Immature natural killer cell (primary cell): ENCODE measurements at regions not wholly inside any gene's neighbourhood (a gene's known extent, or its start where the extent isn't known, plus 50 kb on each side); places are given as distances from the start of the nearest gene placed in this dataset.

Experiments used
- DNase-seq, 3 donors: peaks; one replicate each; pipeline ENCODE4 v3.0.0; 2022; ENCODE audit warnings: mixed read lengths in 1 of 3
- H3K27ac Mint-ChIP-seq, 6 donors: one replicate each; pipeline ENCODE4 v1.8.0; 2020; ENCODE audit warnings: mixed read lengths in 6 of 6, mild to moderate bottlenecking in 5 of 6, inconsistent platforms in 4 of 6, moderate library complexity in 3 of 6
- H3K27me3 Mint-ChIP-seq, 3 donors: one replicate each; pipeline ENCODE4 v1.8.0; 2020 to 2021; ENCODE audit warnings: low read depth in 3 of 3, mild to moderate bottlenecking in 3 of 3, mixed read lengths in 3 of 3, moderate library complexity in 3 of 3, inconsistent platforms in 1 of 3
- H3K36me3 Mint-ChIP-seq, 3 donors: one replicate each; pipeline ENCODE4 v1.8.0; 2020; ENCODE audit warnings: mixed read lengths in 3 of 3, inconsistent platforms in 2 of 3, mild to moderate bottlenecking in 2 of 3
- H3K4me1 Mint-ChIP-seq, 2 donors: one replicate each; pipeline ENCODE4 v1.8.0; 2020; ENCODE audit warnings: inconsistent platforms in 2 of 2, mild to moderate bottlenecking in 2 of 2, mixed read lengths in 2 of 2, moderate library complexity in 1 of 2
- H3K4me3 Mint-ChIP-seq, 5 donors: one replicate each; pipeline ENCODE4 v1.8.0; 2020; ENCODE audit warnings: mild to moderate bottlenecking in 5 of 5, mixed read lengths in 5 of 5, inconsistent platforms in 3 of 5, moderate library complexity in 3 of 5
- H3K9me3 Mint-ChIP-seq, 6 donors: one replicate each; pipeline ENCODE4 v1.8.0; 2020; ENCODE audit warnings: mild to moderate bottlenecking in 6 of 6, mixed read lengths in 6 of 6, inconsistent platforms in 4 of 6, moderate library complexity in 3 of 6

DNA sequence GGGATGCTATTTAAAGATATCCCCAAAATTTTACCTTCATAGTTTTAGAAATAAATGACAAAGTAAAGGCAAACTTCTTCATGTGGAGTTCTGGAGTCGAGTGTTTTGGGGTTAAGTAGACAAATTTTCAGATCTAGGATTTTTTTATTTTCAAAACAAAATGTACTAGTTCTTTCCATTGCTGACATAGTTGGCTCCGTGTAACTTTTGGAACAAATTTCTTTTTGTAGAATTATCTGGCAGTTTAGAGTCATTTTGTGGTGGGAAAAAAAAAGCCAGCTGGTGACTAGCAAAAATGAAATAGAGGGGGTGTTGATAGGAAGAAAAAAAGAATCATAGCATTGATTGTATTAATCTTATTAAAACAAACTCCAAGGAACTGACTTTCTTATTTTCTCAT is 131.6 kb upstream of the TCF21 start:
- no peaks in the 10 kb centered on the region for H3K36me3 Mint-ChIP-seq
- no peak overlapping the region for H3K4me3 Mint-ChIP-seq
- H3K27me3 Mint-ChIP-seq = no peaks in the 10 kb centered on the region
- H3K4me1 Mint-ChIP-seq = no peaks in the 10 kb centered on the region
- H3K27ac Mint-ChIP-seq = no peak overlapping the region
- peaks cover 0 to 4% (median 0%) of the 10 kb centered on the region in 6 donors for H3K9me3 Mint-ChIP-seq
- no peak for DNase-seq

GRCh38 chr6:133758815-133759335 is 130.0 kb upstream of the TCF21 start:
- Mint-ChIP-seq H3K4me3 (no peak overlapping the region), H3K27me3 (no peaks in the 10 kb centered on the region), H3K4me1 (no peaks in the 10 kb centered on the region), H3K36me3 (no peaks in the 10 kb centered on the region), H3K27ac (no peak overlapping the region), H3K9me3 (peaks cover 0 to 4% (median 0%) of the 10 kb centered on the region in 6 donors)
- no peak for DNase-seq

DNA sequence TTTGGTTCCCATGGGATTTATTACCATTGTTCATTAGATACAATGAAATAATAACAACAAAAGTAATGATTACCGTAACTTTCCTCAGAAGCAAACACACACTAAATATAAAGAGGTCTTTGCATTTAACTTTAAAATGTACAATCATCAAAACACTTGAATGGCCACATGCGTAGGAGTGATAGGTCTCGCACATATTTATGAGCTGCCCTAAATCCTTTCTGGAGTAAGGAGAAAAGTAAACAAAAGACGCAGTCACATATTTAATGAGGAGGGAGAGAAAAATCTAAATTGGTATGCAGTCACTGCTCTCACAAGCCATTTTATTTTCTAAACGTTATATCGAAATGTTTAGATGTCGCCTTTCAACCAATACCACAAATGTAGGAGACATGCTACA is 129.4 kb upstream of the TCF21 start:
- no peak for DNase-seq
- Mint-ChIP-seq H3K36me3 (no peaks in the 10 kb centered on the region), H3K4me1 (no peaks in the 10 kb centered on the region), H3K27ac (no peak overlapping the region), H3K27me3 (peaks cover 0 to under 1% (median 0%) of the 10 kb centered on the region in 3 donors), H3K9me3 (peaks cover 0 to 6% (median 0%) of the 10 kb centered on the region in 6 donors), H3K4me3 (no peak overlapping the region)

GRCh38 chr6:133761706-133762105 is 127.2 kb upstream of the TCF21 start:
- Mint-ChIP-seq H3K4me1 (no peaks in the 10 kb centered on the region), H3K9me3 (peaks cover 0 to 6% (median 0%) of the 10 kb centered on the region in 6 donors), H3K27ac (no peak overlapping the region), H3K4me3 (no peak overlapping the region), H3K27me3 (peaks cover 0 to 5% (median 0%) of the 10 kb centered on the region in 3 donors), H3K36me3 (no peaks in the 10 kb centered on the region)
- no peak for DNase-seq

GRCh38 chr6:133764008-133764753 is 124.7 kb upstream of the TCF21 start:
- H3K9me3 Mint-ChIP-seq = peaks cover 0 to 5% (median 0%) of the 10 kb centered on the region in 6 donors
- H3K36me3 Mint-ChIP-seq = no peaks in the 10 kb centered on the region
- DNase-seq = no peak
- H3K4me3 Mint-ChIP-seq = no peak overlapping the region
- peaks cover 0 to 5% (median 0%) of the 10 kb centered on the region in 3 donors for H3K27me3 Mint-ChIP-seq
- H3K4me1 Mint-ChIP-seq = no peaks in the 10 kb centered on the region
- no peak overlapping the region for H3K27ac Mint-ChIP-seq

GRCh38 chr6:133764754-133765208 is 124.1 kb upstream of the TCF21 start:
- Mint-ChIP-seq H3K9me3 (peaks cover 0 to 4% (median 0%) of the 10 kb centered on the region in 6 donors), H3K27me3 (peaks cover 0 to 5% (median 0%) of the 10 kb centered on the region in 3 donors), H3K36me3 (no peaks in the 10 kb centered on the region), H3K4me3 (no peak overlapping the region), H3K4me1 (no peaks in the 10 kb centered on the region), H3K27ac (no peak overlapping the region)
- no peak for DNase-seq

DNA sequence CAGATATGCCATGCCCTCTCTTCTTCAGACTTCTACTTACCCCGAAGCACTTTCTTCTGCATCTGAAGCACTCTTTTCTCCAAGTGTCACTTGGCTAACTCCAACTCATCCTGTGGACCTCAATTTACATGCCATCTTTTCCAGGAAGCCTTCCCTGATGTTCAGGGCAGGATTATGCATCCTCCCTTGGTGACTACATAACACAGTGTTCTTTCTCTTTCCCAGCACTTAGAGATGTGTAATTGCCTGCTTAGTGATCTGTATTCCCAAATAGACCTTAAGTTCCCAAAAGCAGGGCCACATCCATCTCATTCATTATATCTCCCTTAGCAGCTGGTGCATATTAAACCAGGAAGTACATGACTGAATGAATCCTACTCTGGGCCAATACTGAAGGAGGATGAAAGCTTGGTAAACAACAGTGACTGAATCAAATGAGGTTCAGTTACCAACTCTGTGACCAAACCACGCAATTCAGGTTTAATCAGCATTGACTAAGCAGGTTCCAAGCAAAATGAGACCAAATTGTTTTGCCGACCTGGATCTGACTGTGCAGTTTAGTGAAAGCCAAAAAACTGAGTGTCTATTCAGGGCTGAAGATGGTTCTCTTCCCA is 121.4 kb upstream of the TCF21 start:
- H3K4me3 Mint-ChIP-seq = no peak overlapping the region
- no peak for DNase-seq
- H3K4me1 Mint-ChIP-seq = no peaks in the 10 kb centered on the region
- no peaks in the 10 kb centered on the region for H3K36me3 Mint-ChIP-seq
- H3K27ac Mint-ChIP-seq = no peak overlapping the region
- H3K9me3 Mint-ChIP-seq = peaks cover 0 to 7% (median 0%) of the 10 kb centered on the region in 6 donors
- peaks cover 0 to 5% (median 2%) of the 10 kb centered on the region in 3 donors for H3K27me3 Mint-ChIP-seq

DNA sequence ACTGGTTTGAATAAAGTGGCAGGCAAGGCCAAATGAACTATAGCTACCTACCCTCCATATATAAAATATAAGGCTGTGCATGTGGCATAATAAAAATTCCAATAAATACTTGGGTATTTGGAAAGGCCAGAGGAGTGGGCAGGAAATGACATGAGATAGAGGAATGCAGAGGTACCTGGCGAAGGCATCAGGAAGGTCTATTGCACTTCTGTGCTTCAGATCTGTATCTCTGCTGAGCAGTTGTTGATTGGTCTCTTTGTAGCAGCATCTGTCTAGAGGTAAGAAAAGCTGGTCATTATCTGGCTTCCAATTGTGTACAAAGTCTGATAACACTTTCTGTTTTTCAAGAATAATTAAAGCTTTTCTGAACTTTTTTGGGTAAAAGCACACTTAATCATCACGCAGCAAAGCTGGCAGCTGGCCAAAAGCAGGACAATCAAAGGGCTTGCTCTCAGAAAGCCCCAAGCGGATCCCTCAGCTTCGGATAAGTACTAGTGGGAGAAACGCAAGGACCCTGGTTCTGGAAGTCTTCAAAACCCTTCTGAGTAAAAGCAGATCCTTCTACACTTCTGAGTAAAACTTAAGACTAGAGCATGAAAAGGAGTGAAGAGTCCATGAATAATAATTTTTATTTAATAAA is 120.1 kb upstream of the TCF21 start:
- no peaks in the 10 kb centered on the region for H3K36me3 Mint-ChIP-seq
- H3K27ac Mint-ChIP-seq = no peak overlapping the region
- no peak overlapping the region for H3K4me3 Mint-ChIP-seq
- DNase-seq = no peak
- H3K27me3 Mint-ChIP-seq = peaks cover 0 to 5% (median 2%) of the 10 kb centered on the region in 3 donors
- no peaks in the 10 kb centered on the region for H3K4me1 Mint-ChIP-seq
- H3K9me3 Mint-ChIP-seq = peaks cover 0 to 7% (median 0%) of the 10 kb centered on the region in 6 donors

GRCh38 chr6:133769463-133769862 is 119.5 kb upstream of the TCF21 start:
- Mint-ChIP-seq H3K4me3 (no peak overlapping the region), H3K4me1 (no peaks in the 10 kb centered on the region), H3K27me3 (peaks cover 0 to 5% (median 2%) of the 10 kb centered on the region in 3 donors), H3K27ac (no peak overlapping the region), H3K9me3 (peaks cover 0 to 7% (median 0%) of the 10 kb centered on the region in 6 donors), H3K36me3 (no peaks in the 10 kb centered on the region)
- no peak for DNase-seq

GRCh38 chr6:133772567-133772966 is 116.3 kb upstream of the TCF21 start:
- H3K4me1 Mint-ChIP-seq = no peaks in the 10 kb centered on the region
- H3K27ac Mint-ChIP-seq = no peak overlapping the region
- H3K27me3 Mint-ChIP-seq = peaks cover 0 to 6% (median 4%) of the 10 kb centered on the region in 3 donors
- peaks cover 0 to 4% (median 0%) of the 10 kb centered on the region in 6 donors for H3K9me3 Mint-ChIP-seq
- H3K36me3 Mint-ChIP-seq = no peaks in the 10 kb centered on the region
- H3K4me3 Mint-ChIP-seq = no peak overlapping the region
- DNase-seq = no peak

- Mint-ChIP-seq H3K4me3 (no peak overlapping the region), H3K9me3 (peaks cover 0 to 4% (median 0%) of the 10 kb centered on the region in 6 donors), H3K27ac (no peak overlapping the region), H3K27me3 (peaks cover 0 to 6% (median 4%) of the 10 kb centered on the region in 3 donors), H3K36me3 (no peaks in the 10 kb centered on the region), H3K4me1 (no peaks in the 10 kb centered on the region)
- DNase-seq = no peak
Observed at GRCh38 chr6:133773776-133774175, 115.1 kb upstream of the TCF21 start.

- Mint-ChIP-seq H3K9me3 (peaks cover 0 to 4% (median 0%) of the 10 kb centered on the region in 6 donors), H3K36me3 (no peaks in the 10 kb centered on the region), H3K27me3 (peaks cover 0 to 6% (median 4%) of the 10 kb centered on the region in 3 donors), H3K4me1 (no peaks in the 10 kb centered on the region), H3K4me3 (no peak overlapping the region), H3K27ac (no peak overlapping the region)
- DNase-seq = no peak
Observed at GRCh38 chr6:133774356-133774755, 114.6 kb upstream of the TCF21 start.

DNA sequence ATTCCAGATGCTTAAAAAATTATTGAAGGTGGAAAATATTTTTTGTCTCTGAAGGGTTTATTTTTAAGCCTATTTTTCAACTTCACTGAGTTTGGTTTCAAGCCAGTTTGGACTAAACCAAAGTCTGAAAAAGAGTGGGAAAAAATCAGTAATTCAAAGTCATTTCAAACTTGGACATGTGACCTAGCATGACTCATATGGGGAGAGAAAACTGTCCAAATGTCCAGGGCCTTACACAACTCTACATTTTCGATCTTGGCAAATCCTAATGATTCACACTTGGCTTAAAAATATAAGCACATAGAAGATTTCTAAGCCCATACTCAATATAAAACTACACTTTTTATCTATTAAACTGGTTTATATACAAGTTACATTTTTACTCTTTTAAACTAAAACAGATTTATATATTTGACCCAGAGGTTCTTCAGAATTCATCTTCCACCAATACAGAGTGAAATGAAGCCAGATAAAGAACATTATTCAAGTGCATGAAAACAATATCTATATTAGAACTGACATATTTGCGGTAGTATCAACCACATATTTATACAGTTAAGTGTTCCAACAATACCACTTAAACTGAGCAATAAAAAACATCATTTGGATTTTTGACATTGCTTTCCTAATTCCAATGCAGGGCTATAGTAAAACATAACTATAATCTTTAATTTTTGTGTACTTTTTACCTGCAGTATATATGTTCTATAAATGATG is 110.3 kb upstream of the TCF21 start:
- Mint-ChIP-seq H3K36me3 (no peaks in the 10 kb centered on the region), H3K4me3 (no peak overlapping the region), H3K9me3 (peaks cover 0 to 2% (median under 1%) of the 10 kb centered on the region in 6 donors), H3K27ac (no peak overlapping the region), H3K4me1 (no peaks in the 10 kb centered on the region), H3K27me3 (peaks cover 2 to 6% (median 2%) of the 10 kb centered on the region in 3 donors)
- DNase-seq = no peak
